GM18858 (cell line): ENCODE measurements at regions not wholly inside any gene's neighbourhood (a gene's known extent, or its start where the extent isn't known, plus 50 kb on each side); places are given as distances from the start of the nearest gene placed in this dataset.

Experiments
- ATAC-seq: cut with Tn5 transposase; IDR thresholded peaks from one replicate; pipeline ENCODE4 v1.9.1; 2021; ENCODE audit not compliant: unreplicated experiment

DNA sequence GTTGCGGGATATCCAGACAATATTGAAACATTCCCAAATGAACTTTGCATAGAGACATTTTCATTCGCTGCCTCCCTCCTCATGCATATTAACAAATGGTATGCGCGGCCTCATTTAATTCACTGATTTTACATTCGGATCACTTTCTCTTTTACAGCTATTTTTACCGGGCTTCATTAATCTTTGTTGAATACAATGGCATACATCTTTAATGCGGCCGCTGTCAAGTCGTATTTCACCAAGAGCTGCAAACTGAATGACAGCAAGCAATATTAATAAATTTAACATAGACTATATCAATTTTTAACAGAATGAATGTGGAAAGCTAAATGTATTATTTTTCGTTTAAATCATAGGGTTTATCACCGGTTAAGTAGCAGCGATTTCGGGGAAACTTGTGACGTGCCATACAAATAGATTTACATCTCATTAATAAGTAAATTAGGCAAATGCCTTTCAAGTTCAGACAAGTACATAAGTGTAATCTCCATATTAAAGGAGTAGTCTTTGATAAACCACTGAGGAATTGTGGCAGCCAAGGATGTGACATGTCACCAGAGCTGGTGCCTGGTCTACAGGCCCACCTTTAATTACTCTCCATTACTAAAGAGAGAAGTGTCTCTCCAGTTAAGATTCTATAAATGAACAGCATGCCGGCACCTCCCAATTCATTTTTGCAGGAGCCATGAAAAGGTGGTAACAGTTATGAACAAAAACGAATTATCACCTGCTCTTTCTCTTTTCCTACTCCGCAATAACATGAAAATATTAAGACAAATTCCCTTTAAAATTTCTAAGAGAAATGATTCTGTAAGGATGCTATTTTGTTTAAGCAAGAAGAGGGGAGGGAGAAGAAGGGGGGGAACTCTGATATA lies 568.9 kb upstream of the MKI67 start:
- no peak for ATAC-seq

DNA sequence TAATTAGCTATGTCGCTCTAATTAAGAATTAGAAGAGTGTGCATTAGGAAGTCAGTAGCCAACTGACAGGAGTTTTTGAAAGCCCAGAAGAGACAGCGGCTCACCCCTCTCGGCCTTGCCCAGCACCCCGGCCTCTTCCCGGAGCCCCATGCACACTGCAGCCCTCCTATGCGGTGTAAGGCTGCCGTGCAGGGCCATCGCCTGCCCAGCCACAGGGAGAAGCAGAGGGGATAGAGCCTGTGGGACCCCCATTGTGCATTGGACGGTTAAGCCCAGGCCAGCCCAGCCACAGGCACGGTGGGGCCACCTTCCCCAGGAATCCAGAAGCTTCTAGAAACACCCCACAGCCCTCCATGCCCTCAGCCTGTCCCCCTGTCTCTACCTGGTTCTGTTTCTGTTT lies 569.7 kb upstream of the MKI67 start:
- ATAC-seq = no peak

DNA sequence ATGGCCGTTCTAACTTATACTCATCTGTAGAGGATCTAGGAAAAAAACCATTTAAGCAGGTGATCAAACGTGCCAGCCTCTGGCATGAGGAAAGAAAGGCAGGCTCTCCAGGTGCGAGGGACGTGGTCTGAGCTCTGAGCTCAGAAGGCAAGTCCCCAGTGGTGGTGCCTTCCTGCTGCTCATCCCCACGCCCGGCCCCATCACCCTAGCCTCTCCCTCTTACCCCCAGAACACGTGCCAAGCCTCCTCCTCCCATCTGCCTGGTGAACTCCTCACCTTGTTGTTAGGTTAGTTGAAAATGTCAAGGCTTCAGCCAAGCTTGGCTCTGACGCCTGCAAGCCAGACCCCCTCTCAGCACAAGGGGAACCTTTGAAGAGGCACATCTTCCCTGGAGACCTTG lies 571.2 kb upstream of the MKI67 start:
- ATAC-seq = no peak

- ATAC-seq = no peak
Measured at GRCh38 chr10:128701381-128701780, 575.2 kb upstream of the MKI67 start.

GRCh38 chr10:128701837-128702236 lies 575.6 kb upstream of the MKI67 start:
- no peak for ATAC-seq

GRCh38 chr10:128704716-128705115 lies 578.5 kb upstream of the MKI67 start:
- no peak for ATAC-seq

DNA sequence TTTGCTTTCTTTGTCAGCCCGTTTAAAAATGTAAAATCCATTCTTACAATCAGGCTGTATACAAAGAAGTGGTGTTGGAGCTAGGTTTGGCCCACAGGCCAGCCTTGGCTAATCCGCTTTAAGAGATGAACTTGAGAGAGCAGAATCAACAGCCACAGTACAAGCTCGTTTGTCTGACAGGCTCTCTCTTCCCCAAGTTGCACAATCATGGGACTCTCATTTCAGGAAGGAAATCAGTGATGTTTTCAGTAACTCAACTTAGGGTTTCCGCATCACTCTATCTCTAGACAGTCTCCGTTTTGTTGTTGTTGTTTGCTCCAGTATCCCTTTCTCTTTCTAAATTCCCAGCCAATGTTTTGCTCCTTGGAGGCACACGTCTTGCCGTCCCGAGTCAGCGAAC lies 582.0 kb upstream of the MKI67 start:
- no peak for ATAC-seq

DNA sequence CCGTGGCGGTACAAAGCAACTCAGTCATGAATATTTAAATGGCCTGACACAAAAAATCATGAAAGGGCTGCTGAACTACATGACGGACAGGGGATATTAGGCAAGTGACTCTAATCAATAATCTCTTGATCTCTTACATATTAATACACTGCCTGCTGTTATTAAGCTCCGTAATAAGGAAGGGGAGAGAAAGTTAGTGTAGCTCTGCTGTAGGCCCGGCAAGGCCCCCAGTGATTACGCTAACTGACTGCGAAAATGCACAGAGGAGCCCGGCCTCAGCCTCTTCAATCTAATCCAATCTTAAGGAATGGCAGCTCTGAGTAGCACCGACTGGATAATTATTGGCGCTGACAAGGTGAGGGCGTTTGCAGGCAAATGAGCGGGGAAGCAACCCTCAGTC lies 583.5 kb upstream of the MKI67 start:
- no peak for ATAC-seq

DNA sequence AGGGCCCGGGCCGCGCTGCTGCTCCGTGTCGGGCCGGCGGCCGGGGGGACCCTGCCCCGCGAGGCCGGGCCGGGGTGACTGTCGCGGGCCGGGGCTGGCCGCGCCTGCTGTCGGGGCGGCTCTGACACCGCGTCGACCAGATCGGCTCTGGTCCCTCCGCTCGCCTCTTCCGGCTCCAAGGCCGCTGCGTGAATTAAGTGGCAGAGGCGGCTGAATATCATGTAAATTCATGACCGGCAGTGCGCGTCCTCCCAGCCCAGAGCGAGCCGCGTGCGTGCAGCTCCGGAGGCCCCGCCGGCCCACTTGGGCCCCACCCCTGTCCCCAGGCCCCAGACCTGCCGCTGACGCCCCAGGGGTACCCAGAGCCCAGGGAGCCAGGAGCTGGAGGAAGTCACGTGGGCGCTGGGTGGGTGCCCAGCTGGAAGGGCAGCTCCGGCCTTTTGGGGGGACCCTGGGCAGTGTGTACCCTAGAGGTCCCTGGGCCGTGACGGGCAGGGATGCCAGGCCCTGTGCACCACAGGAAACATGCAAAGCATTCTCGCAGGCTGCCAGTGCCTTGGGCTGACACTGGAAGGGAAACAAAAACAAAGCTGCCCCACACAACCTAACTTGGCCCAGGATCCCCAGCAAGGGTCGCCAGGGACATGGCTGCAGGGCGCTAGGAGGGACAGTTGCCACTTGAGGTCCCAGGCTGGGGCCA lies 584.0 kb upstream of the MKI67 start:
- ATAC-seq = no peak

- ATAC-seq = no peak
Measured at GRCh38 chr10:128710798-128711183, 584.6 kb upstream of the MKI67 start.

DNA sequence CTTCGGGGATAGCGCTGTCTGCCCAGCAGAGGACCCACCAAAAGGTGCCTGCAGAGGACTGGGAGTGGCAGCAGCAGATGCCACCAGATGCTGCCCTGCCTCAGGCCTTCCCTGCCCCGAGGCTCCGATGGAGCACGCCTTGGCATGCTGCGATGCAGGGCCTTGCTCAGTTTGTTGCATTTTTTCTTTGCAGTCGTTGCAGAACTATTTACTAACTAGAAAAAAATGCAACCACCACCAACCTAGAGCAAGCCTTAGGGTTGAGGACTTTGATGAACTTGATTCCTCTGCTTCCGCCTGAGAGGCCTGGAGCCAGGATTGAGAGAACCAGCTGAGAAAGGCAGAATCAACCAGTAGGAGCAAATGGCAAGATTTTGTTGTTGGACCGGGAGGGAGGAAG lies 585.6 kb upstream of the MKI67 start:
- ATAC-seq = no peak

DNA sequence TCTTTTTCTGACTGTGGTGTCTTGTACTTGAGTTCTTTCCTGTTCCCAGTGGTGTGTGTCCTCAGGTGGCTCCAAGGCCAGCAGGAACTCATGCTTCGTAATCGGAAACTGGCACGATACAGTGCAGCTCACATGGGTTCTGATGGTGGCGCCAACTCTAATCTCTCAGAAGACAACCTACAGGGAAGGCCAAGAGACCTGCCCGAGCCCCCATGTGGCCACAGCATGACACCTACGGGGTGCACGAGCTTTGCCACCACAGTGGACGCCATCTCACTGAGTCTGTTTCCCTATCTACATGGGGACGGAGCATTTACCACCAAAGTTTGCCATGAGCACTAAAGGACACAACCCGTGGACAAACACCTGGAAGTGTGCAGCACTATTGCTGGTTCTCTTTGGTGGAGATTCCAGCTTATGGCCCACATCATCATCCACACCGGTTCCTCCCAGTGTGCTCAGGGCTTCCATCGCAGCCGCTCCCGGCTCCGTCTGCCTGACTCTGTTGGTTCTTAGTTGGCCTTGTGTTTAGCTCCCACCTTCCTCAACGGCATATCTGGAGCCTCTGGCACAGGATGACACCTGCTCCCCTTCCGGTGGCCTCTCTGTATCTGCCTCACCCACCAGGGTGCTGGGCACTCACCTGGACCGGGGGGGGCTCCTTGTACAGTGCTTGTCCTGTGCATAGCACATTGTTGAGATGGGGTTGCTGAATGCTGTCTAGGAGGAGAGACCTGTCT lies 586.6 kb upstream of the MKI67 start:
- ATAC-seq = no peak

GRCh38 chr10:128713471-128713870 lies 587.2 kb upstream of the MKI67 start:
- ATAC-seq = no peak

DNA sequence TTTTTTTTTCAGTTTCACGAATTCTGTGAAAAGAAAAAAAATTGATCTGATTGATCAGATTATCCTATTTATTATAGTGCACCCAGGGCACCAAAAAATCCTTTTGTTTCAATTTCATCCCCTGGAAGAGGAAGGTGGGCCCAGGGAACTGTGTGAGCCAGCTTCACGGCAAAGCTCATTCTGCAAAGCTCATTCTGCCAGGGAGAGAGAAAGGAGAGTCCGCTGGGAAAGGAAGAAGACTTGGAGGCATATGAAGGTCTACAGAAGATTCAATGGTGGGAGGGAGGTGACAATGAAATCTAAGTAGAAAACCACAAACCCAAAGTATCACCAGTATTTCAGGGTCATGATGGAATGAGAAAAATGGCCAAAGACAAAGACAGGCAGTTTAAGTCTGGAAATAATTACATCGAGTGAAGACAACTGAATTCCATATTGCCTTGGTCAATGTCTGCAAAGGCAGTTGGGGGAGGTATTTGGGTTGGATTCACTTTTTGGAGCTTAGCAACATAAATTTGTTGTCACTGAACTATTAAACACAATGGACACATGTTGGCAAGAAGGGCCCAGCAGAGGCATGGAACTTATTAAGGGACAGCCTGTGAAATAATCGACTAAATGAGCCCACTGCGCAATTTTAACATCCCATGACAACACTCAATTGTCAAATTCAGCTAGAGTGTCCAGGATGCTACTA lies 587.8 kb upstream of the MKI67 start:
- no peak for ATAC-seq

GRCh38 chr10:128714644-128715415 lies 588.6 kb upstream of the MKI67 start:
- ATAC-seq = no peak

- ATAC-seq = no peak
Measured at GRCh38 chr10:128716181-128716580, 590.0 kb upstream of the MKI67 start.

DNA sequence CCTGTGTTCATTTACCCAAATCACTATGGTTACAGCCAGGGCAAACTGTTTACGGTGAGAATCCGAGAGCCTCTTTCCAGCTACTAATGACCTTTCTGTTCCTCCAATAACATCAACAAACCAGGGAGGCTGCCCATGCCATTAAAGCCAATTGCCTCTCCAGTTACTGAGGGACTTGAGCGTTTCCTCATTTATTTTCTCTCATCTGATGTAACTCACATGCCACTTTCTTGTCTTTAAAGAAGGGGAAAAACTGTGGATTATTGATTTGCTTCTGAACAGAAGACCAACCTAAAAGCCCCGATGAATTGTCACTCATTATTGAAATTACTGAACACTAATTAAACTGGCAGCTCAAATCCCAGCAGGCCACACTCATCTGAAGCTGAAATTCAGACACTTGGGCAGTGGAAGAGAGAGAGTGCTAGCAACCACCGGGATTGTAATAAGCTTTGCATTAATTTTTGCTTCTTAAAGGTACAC lies 595.8 kb upstream of the MKI67 start:
- ATAC-seq = no peak

DNA sequence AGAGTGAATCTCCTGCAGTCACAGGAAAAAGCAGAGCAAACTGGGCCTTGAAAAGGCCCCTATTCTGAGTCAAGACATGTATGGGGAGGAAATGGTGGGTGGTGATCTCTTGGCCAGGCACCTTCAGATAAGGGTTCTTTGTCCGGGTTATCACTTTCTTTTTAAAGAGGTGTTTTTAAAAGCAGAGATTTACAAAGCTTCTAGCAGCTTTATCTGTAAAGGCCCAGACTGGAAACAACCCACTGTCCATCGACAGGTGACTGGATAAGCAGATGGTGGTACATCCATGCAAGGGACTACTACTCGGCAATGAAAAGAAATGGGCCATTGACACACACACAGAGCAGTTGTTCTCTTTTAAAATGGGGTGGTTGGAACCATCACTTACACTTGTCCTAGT lies 596.7 kb upstream of the MKI67 start:
- no peak for ATAC-seq

DNA sequence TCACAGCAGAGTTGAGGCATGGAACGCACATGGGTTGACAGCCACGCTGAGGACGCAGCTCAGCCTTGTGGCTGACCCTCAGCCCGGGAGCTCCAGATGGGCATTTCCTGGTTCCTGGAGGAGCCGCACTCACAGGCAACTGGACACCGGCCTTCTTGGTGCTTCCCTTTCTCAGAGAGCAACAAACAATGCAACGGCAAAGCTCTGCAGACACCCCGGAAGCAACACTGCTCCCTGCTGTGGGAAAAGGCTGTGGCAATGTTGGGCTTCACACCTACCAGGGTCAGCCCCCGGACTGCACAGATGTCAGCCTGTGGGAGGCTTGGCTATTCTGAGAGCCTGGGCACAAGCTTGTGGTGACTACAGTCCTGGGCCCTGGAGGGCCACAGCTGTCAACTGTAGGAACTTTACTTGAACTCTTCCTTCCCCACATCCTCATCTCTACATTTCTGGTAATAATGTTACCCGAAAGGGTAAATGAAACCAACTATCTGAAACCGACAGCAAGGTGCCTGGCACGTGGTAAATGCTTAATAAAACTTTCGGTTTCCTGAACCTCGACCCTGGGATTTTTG lies 597.5 kb upstream of the MKI67 start:
- ATAC-seq = no peak

GRCh38 chr10:128725531-128725930 lies 599.3 kb upstream of the MKI67 start:
- ATAC-seq = no peak
